Gastroesophageal sphincter (tissue), 3 donors: ENCODE measurements at regions not wholly inside any gene's neighbourhood (a gene's known extent, or its start where the extent isn't known, plus 50 kb on each side); places are given as distances from the start of the nearest gene placed in this dataset.

Experiments
- EP300 ChIP-seq: sonication (generic); formaldehyde crosslinking; IDR thresholded peaks from one replicate; pipeline ENCODE4 v1.6.1; 2017; ENCODE audit warnings: antibody characterized with exemption, mild to moderate bottlenecking
- POLR2A ChIP-seq, 2 donors: fragments of 450-650 bp; IDR thresholded peaks; one replicate each; pipeline ENCODE4 v1.6.1; 2017; ENCODE audit warnings: antibody characterized with exemption in 2 of 2, mild to moderate bottlenecking in 2 of 2, moderate library complexity in 1 of 2
- POLR2AphosphoS5 ChIP-seq: sonication (generic); formaldehyde crosslinking; IDR thresholded peaks from one replicate; pipeline ENCODE4 v1.6.1; 2017; ENCODE audit warnings: antibody characterized with exemption
- TF ChIP-seq, protein P1 (sequence below), 4 experiments: fragments of 200-600 bp in 2 of 4; fragments of 450-650 bp in 2 of 4; sonication (generic) in 1 of 4; IDR thresholded peaks; one replicate each; pipeline ENCODE4 v1.5.1; 2017 to 2019; ENCODE audit warnings: antibody characterized with exemption in 4 of 4, mild to moderate bottlenecking in 2 of 4, moderate library complexity in 2 of 4

GRCh38 chr5:84477485-84477884 is 92.8 kb upstream of the EDIL3 start:
- TF ChIP-seq, protein P1, sequence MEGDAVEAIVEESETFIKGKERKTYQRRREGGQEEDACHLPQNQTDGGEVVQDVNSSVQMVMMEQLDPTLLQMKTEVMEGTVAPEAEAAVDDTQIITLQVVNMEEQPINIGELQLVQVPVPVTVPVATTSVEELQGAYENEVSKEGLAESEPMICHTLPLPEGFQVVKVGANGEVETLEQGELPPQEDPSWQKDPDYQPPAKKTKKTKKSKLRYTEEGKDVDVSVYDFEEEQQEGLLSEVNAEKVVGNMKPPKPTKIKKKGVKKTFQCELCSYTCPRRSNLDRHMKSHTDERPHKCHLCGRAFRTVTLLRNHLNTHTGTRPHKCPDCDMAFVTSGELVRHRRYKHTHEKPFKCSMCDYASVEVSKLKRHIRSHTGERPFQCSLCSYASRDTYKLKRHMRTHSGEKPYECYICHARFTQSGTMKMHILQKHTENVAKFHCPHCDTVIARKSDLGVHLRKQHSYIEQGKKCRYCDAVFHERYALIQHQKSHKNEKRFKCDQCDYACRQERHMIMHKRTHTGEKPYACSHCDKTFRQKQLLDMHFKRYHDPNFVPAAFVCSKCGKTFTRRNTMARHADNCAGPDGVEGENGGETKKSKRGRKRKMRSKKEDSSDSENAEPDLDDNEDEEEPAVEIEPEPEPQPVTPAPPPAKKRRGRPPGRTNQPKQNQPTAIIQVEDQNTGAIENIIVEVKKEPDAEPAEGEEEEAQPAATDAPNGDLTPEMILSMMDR (IDR thresholded peaks at IDR 0.05) = no peak
- TF ChIP-seq POLR2A (IDR thresholded peaks at IDR 0.05) (no peak), POLR2AphosphoS5 (no peak), EP300 (no peak)
